ENCODE measurements at regions not wholly inside any gene's neighbourhood (a gene's known extent, or its start where the extent isn't known, plus 50 kb on each side); places are given as distances from the start of the nearest gene placed in this dataset.

- TF ChIP-seq CTCF (IDR thresholded peaks at IDR 0.05) = no peak
- ATAC-seq (no peak), DNase-seq (no peak)
- no peaks in the 10 kb centered on the region for H3K9me3 ChIP-seq
- H3K27ac ChIP-seq = no peak overlapping the region
- intact Hi-C loops (cut with DNase I) = no loop called here
- H3K4me1 ChIP-seq = no peaks in the 10 kb centered on the region
- no peaks in the 10 kb centered on the region for H3K36me3 ChIP-seq
- H3K27me3 ChIP-seq = no peaks in the 10 kb centered on the region
- no peak overlapping the region for H3K4me3 ChIP-seq
These were observed 114.8 kb upstream of the FOXF1 start for GRCh38 chr16:86395477-86395876.

DNA sequence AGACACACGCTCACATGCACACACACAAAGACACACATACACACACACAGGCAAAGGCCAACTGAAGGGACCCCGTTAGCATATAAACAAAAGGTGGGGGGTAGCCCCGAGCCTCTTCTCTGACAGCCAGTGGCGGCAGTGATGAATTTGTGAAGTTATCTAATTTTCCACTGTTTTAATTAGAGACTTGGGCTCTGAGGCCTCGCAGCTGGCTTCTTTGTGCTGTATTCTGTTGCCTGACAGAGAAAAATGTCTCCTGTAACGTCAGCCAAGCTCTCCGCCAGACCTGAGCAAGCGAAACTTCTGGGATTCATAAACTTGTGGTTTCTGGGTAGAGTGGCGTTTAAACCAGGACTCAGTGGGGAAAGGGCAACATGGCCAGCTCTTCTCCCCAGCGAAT is 113.9 kb upstream of the FOXF1 start:
- Histone ChIP-seq H3K36me3 (no peaks in the 10 kb centered on the region), H3K4me1 (no peaks in the 10 kb centered on the region), H3K27me3 (no peaks in the 10 kb centered on the region), H3K9me3 (no peaks in the 10 kb centered on the region), H3K4me3 (no peak overlapping the region), H3K27ac (peak overlapping the region; percentile 23 to 79)
- DNase-seq (peak in 3 of 4 donors; percentile 51 to 86 (median 79)), ATAC-seq (peak; percentile 68)
- intact Hi-C loops (cut with DNase I) = no loop called here
- TF ChIP-seq CTCF (IDR thresholded peaks at IDR 0.05) = no peak

DNA sequence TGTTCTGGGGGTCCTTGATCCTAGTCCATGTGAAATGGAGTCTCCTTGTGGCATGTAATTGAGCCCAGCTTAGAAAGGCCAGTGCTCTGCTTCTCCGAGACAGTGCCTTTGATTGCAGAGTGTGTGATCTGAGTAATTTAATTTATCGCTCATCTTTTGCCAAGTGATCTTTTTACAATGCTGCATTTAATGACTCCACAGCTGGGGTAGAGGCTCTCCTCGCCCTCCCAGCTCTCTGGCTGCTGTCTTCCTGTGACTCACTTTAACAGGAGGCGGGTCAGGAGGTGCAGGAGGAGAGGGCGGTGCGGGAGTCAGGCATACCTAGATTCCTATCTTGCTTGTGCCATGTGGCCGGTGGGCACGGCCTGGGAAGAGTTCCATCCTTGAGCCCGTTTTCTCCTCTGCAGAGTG is 113.4 kb upstream of the FOXF1 start:
- no peak overlapping the region for H3K4me3 ChIP-seq
- peak overlapping the region; percentile 23 to 79 for H3K27ac ChIP-seq
- H3K9me3 ChIP-seq = no peaks in the 10 kb centered on the region
- intact Hi-C loops (cut with DNase I) = no loop called here
- H3K27me3 ChIP-seq = no peaks in the 10 kb centered on the region
- TF ChIP-seq CTCF (IDR thresholded peaks at IDR 0.05) = no peak
- peak; percentile 77 for ATAC-seq
- H3K4me1 ChIP-seq = no peaks in the 10 kb centered on the region
- no peaks in the 10 kb centered on the region for H3K36me3 ChIP-seq
- DNase-seq = peak in 1 of 4 donors; percentile 54

GRCh38 chr16:86398201-86398600 is 112.1 kb upstream of the FOXF1 start:
- no peak for TF ChIP-seq CTCF (IDR thresholded peaks at IDR 0.05)
- no peak overlapping the region for H3K27ac ChIP-seq
- no peak overlapping the region for H3K4me3 ChIP-seq
- no peaks in the 10 kb centered on the region for H3K27me3 ChIP-seq
- DNase-seq (no peak), ATAC-seq (no peak)
- intact Hi-C loops (cut with DNase I) = no loop called here
- no peaks in the 10 kb centered on the region for H3K9me3 ChIP-seq
- no peaks in the 10 kb centered on the region for H3K36me3 ChIP-seq
- no peaks in the 10 kb centered on the region for H3K4me1 ChIP-seq

- Histone ChIP-seq H3K27me3 (no peaks in the 10 kb centered on the region), H3K4me1 (no peaks in the 10 kb centered on the region), H3K27ac (no peak overlapping the region), H3K36me3 (no peaks in the 10 kb centered on the region), H3K4me3 (no peak overlapping the region), H3K9me3 (no peaks in the 10 kb centered on the region)
- TF ChIP-seq CTCF (IDR thresholded peaks at IDR 0.05) = no peak
- no peak for DNase-seq
- intact Hi-C loops (cut with DNase I) = no loop called here
- ATAC-seq = no peak
These were observed 111.7 kb upstream of the FOXF1 start for GRCh38 chr16:86398622-86399021.
